GM11168 (cell line): ENCODE measurements at regions not wholly inside any gene's neighbourhood (a gene's known extent, or its start where the extent isn't known, plus 50 kb on each side); places are given as distances from the start of the nearest gene placed in this dataset.

Experiments used
- in situ Hi-C: fragments of 300-500 bp; cut with MboI; formaldehyde crosslinking; loops from one replicate; pipeline ENCODE4 v1.12.0; 2022; ENCODE audit warnings: low sequenced_read_pairs; ENCODE audit not compliant: unreplicated experiment

- in situ Hi-C loops, result no loop called here
Measured at GRCh38 chr20:24207803-24208300, 219.3 kb upstream of the GGTLC1 start.

- in situ Hi-C loops, result no loop called here
Measured at GRCh38 chr20:24206995-24207394, 218.4 kb upstream of the GGTLC1 start.

GRCh38 chr20:24203526-24204183, 215.1 kb upstream of the GGTLC1 start:
- in situ Hi-C loops, result no loop called here

DNA sequence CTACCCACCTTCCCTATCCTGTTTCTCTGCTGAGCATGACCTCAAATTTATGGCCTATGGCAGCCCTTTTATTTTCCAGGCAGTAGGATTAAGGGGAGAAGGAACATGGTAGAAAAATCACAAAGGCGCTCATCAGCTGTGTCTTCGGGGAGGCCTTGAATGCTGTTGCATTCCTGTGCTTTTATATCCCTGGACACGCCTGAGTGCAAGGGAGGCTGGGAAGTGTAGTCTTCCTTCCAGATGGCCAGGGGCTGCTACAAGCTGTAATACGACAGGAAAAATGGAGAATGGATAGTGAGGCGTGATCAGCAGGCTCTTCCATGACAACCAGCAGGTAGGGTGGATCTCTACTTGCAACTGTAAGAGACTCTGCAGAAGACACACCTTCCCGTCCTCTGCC, 210.9 kb upstream of the GGTLC1 start:
- in situ Hi-C loops, result no loop called here

- in situ Hi-C loops, result no loop called here
Measured at GRCh38 chr20:24194143-24194542, 205.6 kb upstream of the GGTLC1 start.

GRCh38 chr20:24190905-24191304, 202.3 kb upstream of the GGTLC1 start:
- in situ Hi-C loops, result no loop called here

- in situ Hi-C loops, result no loop called here
Measured at GRCh38 chr20:24185791-24186190, 197.2 kb upstream of the GGTLC1 start.

- in situ Hi-C loops, result no loop called here
Measured at GRCh38 chr20:24181151-24181550, 192.6 kb upstream of the GGTLC1 start.

GRCh38 chr20:24169256-24169655, 180.7 kb upstream of the GGTLC1 start:
- in situ Hi-C loops, result loop anchor here (25.0 kb wide), 1 partner anchor 743 kb away; no protein-coding TSS in a partner anchor

- in situ Hi-C loops, result loop anchor here (25.0 kb wide), 1 partner anchor 746 kb away; no protein-coding TSS in a partner anchor
Measured at GRCh38 chr20:24166412-24166811, 177.8 kb upstream of the GGTLC1 start.

DNA sequence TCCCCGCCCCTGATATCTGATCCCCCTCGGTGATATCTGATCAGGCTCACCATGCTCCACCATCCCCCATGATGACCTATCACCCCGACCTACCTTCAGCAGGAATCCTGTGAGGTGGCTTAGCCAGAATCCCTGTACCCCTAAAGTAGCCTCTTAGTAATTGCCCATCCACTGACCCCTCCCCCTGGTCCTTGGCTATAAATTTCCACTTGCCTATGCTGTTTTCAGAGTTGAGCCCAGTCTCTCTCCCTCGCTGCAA, 177.5 kb upstream of the GGTLC1 start:
- in situ Hi-C loops, result loop anchor here (25.0 kb wide), 1 partner anchor 746 kb away; no protein-coding TSS in a partner anchor

- in situ Hi-C loops, result loop anchor here (25.0 kb wide), 1 partner anchor 747 kb away; no protein-coding TSS in a partner anchor
Measured at GRCh38 chr20:24165301-24166122, 176.9 kb upstream of the GGTLC1 start.

- in situ Hi-C loops, result loop anchor here (25.0 kb wide), 1 partner anchor 748 kb away; no protein-coding TSS in a partner anchor
Measured at GRCh38 chr20:24164360-24164759, 175.8 kb upstream of the GGTLC1 start.

GRCh38 chr20:24163506-24163905, 174.9 kb upstream of the GGTLC1 start:
- in situ Hi-C loops, result loop anchor here (25.0 kb wide), 1 partner anchor 749 kb away; no protein-coding TSS in a partner anchor

DNA sequence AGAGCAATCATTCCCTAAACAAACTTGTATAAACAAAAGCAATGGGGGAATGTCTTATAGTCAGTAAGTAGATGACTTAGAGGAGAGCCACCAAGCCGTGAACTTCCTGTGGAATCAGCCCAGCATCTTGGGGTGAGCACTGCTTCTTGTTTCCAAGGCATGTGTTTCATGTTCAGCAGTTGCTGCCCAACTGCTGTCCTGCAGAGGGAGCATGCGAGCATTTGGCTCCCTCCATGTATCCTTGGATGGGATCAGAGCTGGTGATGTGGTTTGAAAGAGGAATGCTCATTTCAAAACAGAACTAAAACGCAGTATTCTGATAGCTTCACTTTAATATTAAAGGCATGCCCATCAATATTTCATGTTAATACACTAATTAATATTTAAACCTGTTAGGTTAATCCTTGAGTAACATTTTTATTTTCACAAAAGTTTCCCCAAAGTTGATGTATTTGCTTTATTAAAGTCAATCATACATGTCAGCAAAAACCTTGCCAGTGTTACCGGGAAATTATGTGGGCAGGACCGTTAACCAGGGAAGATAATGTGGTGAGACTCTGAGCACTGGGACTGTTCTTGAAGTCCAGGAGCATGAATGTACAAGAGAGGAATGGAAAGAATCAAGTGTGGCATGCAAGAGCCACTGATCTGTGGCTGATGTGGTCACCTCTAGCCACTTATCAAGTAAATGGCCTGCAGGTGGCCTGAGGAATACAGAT, 172.1 kb upstream of the GGTLC1 start:
- in situ Hi-C loops, result loop anchor here (25.0 kb wide), 1 partner anchor 752 kb away; no protein-coding TSS in a partner anchor

- in situ Hi-C loops, result loop anchor here (25.0 kb wide), 1 partner anchor 754 kb away; no protein-coding TSS in a partner anchor
Measured at GRCh38 chr20:24158281-24158680, 169.7 kb upstream of the GGTLC1 start.

- in situ Hi-C loops, result loop anchor here (25.0 kb wide), 1 partner anchor 755 kb away; no protein-coding TSS in a partner anchor
Measured at GRCh38 chr20:24157213-24157612, 168.6 kb upstream of the GGTLC1 start.

DNA sequence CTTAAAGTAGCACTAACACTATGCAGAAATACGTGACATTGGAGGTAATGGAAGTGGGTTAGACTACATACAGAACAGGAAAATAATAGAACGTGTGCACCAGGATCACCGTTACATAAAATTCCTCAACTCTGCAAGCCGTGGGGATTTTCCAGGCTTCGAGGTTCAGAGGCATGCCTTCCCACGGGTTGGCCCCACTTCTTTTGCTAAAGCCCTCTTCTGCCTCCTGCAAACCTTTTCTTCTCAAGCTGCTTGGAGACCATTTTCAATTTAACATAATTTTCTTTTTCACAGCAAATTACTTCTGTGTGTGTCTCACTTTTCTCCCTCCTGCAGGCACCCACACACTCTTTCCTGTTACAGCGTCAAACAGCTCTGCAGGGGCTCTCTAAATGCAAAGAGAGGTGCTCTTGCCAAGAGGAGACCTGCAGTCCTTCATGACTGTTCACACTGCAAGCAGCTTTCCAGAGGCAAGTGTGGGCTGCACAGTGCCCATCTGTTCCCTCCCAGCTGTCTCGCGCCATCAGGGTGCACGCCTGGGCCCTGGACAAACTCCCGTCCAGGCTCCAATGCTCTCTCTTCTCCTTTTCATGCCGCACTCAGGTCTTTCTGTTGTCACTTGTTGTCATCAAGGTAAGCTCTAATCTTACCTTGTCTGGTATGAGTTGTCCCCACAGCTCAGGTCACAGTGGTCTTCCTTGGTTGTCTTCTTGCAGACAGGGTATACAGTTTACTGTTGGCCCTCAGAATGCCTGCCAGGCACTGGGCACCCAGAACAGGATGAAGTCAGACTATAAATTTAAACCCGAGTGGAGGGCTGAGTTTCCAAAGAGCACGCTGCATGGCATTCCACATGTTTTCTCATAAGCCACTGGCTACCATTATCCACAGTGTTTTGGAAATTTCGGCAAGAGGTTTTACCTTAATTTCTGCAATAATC, 164.8 kb upstream of the GGTLC1 start:
- in situ Hi-C loops, result loop anchor here (25.0 kb wide), 1 partner anchor 759 kb away; no protein-coding TSS in a partner anchor

GRCh38 chr20:24151621-24152294, 163.2 kb upstream of the GGTLC1 start:
- in situ Hi-C loops, result loop anchor here (25.0 kb wide), 1 partner anchor 761 kb away; no protein-coding TSS in a partner anchor
